HG02571 (cell line): ENCODE measurements at regions not wholly inside any gene's neighbourhood (a gene's known extent, or its start where the extent isn't known, plus 50 kb on each side); places are given as distances from the start of the nearest gene placed in this dataset.
A peak's percentile ranks its signal among the peaks of the same experiment; 100 is the strongest.
"Not testable (repeated sequence)": the region's sequence is repeated elsewhere in the genome, so short reads cannot be mapped to it uniquely, and the experiment has no call there.

Experiments used
- ATAC-seq: cut with Tn5 transposase; IDR thresholded peaks from one replicate; pipeline ENCODE4 v1.9.1; 2021; ENCODE audit warnings: mild to moderate bottlenecking, moderate library complexity; ENCODE audit not compliant: unreplicated experiment

GRCh38 chr5:117131048-117131679 lies 556.5 kb upstream of the SEMA6A start:
- peak; percentile 97 for ATAC-seq

DNA sequence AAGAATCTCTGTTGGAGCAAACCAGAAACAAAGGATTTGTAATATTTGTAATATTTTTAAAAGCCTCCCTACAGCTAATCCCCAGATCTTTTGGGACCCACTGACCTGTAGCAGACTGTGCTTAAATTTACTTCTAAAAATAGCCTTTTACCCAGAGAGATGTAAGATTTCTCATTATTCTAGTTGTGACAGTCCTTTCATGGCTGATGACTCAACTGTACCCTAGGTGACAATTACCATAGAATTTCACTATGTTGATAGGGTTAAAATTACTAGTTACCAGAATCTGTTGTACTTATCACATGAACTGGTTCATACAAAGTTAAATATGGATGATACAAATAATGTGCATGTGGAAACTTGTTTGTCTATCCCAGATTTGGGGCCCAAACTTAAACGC lies 543.9 kb upstream of the SEMA6A start:
- no peak for ATAC-seq

DNA sequence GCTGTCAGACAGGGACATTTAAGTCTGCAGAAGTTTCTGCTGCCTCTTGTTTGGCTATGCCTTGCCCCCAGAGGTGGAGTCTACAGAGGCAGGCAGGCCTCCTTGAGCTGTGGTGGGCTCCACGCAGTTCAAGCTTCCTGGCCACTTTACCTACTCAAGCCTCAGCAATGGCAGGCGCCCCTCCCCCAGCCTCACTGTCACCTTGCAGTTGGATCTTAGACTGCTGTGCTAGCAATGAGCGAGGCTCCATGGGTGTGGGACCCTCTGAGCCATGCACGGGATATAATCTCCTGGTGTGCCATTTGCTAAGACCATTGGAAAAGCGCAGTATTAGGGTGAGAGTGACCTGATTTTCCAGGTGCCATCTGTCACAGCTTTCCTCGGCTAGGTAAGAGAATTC lies 542.7 kb upstream of the SEMA6A start:
- ATAC-seq: not testable (repeated sequence)

DNA sequence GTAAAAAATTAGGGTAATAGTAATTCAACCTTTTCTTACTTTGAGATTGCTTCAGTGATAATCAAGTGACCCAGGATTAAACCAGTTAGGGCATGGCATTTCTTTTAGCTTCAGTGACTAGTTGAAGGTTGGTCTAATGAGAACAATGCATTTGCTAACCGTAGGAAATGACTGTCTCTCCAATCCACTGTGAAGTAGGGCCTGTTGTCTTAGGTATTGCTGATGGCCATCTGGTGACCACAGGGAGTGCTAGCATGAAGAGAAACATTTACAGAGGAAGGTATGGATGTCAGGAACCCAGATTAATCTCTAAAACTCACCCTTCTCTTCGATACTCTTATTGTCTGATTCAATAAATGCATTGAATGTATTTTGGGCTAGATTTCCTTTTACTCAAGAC lies 535.9 kb upstream of the SEMA6A start:
- ATAC-seq: no peak

GRCh38 chr5:117107859-117108258 lies 533.2 kb upstream of the SEMA6A start:
- ATAC-seq: no peak

DNA sequence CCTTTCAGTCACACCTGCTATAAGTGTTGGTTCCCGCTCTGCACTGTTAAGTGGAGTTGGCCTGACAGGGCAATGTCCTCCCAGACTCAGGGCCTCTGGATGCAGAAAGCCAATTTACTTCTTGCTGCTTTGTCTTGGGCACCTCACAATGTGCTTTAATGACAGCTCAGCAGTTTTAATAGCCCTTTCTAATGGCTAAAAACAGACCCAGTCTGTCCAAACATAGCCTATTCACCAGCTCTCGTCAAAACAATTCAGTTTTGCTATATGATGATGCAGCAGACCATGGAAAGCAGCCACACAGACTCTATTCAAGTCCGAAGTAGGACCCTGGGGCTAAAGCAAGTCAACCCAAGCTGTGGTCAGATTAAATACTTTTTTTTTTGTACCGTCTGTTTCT lies 529.1 kb upstream of the SEMA6A start:
- no peak for ATAC-seq

DNA sequence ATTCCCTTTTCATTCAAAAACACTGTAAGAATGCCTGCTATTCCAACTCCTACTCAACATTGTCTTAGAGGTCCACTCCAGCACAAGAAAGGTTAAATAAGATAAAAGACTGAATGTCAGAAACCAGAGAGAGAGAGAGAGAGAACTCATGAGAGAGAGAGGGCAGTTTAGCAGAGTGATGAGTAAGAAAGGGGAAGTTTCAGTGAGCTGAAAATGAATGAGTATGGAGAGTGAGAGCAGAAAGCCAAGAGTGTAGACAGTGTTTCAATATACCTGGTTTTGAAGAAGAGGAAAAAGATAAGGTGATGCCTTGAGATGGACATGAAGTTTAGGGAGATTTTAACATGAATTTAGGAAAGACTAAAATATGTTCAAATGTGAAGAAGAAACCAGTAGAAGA lies 528.0 kb upstream of the SEMA6A start:
- ATAC-seq: no peak

DNA sequence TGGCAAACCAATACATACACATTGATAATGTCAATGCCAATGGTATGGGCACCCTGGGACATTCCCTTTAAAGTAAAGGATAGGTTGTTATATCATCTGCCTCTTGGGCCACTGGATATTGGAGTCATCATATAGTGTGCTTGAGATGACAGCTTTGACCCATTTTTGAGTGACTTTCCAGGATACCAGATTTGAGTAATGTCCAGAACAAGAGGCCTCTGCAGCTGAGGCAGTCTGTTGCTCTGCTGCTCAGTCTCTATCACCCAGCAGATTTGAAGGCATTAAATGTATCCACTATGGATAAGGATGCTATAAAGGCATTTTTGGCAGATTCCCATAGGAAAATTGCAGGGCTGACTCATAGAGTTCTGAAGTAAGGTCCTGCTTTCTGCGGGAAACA lies 525.6 kb upstream of the SEMA6A start:
- no peak for ATAC-seq

GRCh38 chr5:117098094-117098493 lies 523.5 kb upstream of the SEMA6A start:
- no peak for ATAC-seq

DNA sequence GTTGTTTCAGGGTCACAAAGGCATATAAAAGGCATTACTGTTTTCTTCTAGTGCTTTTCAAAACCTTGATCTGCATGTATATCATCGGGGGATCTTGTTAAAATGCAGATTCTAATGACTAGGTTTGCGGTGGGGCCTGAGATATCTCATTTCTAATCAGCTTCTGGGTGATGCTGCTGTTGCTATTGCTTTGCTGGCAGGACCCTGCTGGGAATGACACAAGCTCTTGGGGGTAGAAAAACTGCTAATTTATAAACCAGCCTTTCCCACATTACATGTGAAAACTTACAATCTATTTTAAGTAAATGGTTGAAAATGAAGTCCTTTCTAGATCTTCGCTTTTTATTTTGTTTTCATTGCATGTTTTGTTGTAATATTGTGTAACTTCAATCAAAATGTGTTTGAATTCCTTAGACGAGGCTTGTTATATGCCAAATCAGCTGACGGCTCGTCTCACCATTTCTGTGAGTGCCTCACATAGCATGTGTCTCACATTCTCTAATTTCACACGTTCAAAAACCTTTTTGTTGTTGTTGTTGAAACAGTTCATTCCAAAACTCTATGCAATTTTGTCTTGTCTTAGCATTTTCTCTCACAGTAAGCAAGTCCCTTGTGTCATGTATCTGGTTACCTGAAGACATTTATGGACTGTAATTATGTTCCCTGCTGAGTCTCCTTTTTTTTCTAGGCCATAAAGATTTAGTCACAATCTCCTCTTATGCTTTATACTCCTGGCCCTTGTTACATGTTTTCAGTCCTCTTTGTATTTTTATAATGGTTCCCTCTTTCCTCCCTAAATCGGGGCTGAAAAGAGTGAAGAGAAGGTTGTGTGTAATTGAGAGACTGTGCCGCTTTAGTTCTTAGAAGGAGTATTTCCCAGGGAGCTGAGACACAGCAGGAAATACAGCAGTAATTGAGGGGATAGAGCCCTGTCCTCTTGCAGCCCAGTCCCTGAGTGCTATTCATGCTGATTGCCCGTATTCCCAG lies 521.0 kb upstream of the SEMA6A start:
- ATAC-seq: no peak

GRCh38 chr5:117094114-117094815 lies 519.6 kb upstream of the SEMA6A start:
- ATAC-seq: no peak

GRCh38 chr5:117093653-117094052 lies 519.0 kb upstream of the SEMA6A start:
- ATAC-seq: no peak

DNA sequence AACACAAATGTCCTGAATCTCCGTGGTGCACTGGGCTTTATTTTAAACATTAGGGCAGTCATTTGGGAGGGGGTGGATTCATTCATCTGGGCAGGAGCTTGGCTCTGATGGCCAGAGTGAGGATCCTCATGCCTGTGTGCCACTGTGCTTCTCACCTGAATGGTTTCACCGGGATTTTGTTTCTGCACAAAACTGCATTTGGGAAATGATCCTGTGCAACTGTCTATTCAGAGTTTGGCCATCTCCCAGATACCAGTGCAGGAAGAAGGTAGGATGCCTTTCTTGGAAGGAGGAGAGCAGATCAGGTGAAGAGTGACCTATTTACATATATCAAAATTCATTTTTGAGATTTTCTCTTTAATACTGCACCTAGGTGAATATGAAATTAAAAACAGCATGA lies 514.4 kb upstream of the SEMA6A start:
- ATAC-seq: no peak

DNA sequence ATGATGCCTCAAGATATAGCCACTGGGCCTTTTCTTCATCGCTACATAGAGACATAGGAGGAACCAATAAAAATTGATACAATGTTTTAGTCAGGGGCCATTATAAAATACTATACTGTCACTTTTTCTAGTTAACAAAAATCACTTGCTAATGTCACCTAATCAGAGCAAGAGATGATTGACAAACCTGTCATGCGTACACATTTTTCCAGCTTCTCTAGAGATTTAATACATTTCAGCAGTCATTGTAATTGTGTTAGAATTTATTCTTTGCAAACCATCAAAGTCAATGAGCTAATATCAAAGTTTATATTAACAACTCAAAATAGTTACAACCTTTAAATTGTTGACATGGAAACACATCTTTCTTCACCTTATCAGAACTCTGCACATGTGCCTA lies 513.6 kb upstream of the SEMA6A start:
- no peak for ATAC-seq

DNA sequence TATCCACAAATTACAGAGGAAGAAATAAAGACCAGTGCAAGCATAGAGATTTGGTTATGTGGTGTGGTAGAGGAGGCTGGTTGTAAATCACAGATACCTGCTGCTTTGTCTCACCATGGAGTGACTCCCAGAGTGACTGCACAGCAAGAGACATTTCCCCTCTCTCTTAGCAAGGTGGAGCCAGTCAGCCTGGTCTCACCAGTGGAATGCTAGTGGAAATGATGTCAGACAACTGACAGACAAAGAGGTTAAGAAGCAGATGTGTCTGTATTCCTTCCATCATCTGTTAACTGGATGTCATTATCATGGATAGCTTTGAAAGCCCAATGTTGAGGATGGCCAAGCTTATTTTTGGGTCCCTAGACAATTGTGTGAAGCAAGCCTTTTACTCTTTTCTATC lies 509.4 kb upstream of the SEMA6A start:
- ATAC-seq: no peak

DNA sequence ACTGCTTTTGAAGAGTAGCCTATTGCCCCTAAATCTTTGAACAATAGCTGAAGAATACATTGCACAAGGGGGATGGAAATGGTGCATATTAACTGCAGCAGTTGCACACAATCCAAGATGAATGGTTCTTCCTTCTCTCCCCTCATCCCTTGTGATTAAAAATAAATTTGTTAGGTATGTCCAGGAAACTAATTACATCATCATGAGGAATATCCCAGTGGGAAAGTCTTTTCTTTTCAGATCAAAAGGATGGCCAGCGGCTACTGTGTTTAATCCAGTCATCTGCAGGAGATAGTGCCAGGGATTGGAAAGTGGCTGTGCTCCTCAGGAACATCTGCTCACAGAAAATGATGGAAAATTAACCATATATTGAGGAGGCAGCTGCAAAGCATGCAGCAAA lies 508.4 kb upstream of the SEMA6A start:
- ATAC-seq: no peak

GRCh38 chr5:117077142-117077541 lies 502.5 kb upstream of the SEMA6A start:
- no peak for ATAC-seq

GRCh38 chr5:117072439-117072838 lies 497.8 kb upstream of the SEMA6A start:
- no peak for ATAC-seq

GRCh38 chr5:117065800-117066199 lies 491.2 kb upstream of the SEMA6A start:
- no peak for ATAC-seq

- ATAC-seq: no peak
Measured at GRCh38 chr5:117065161-117065560, 490.5 kb upstream of the SEMA6A start.

GRCh38 chr5:117060099-117060498 lies 485.5 kb upstream of the SEMA6A start:
- no peak for ATAC-seq

- no peak for ATAC-seq
Measured at GRCh38 chr5:117058740-117059139, 484.1 kb upstream of the SEMA6A start.
